AG04450 (cell line): ENCODE measurements at regions not wholly inside any gene's neighbourhood (a gene's known extent, or its start where the extent isn't known, plus 50 kb on each side); places are given as distances from the start of the nearest gene placed in this dataset.

Source experiments
- CTCF ChIA-PET: fragments of 300-600, 350-600 bp; formaldehyde crosslinking; extraction: SDS; loops from one replicate; lab custom pipeline; 2022; ENCODE audit warnings: antibody characterized with exemption, inconsistent platforms; lab: Charles Lee
- POLR2A ChIA-PET: fragments of 350-600 bp; formaldehyde crosslinking; extraction: SDS; loops from one replicate; lab custom pipeline; 2021; ENCODE audit warnings: antibody characterized with exemption, inconsistent platforms; lab: Yijun Ruan, JAX
- DNase-seq: peaks from one replicate; pipeline ENCODE4 v3.0.0-alpha.2; 2011; ENCODE audit warnings: low read depth, low spot score
- H3K27ac ChIP-seq: one replicate; pipeline ENCODE4 v1.5.1; 2012; ENCODE audit warnings: low read depth, low read length, control low read depth
- H3K27me3 ChIP-seq: one replicate; pipeline ENCODE4 v1.6.0; 2012; ENCODE audit warnings: low read length; ENCODE audit not compliant: control insufficient read depth, insufficient read depth
- H3K4me3 ChIP-seq: 2 replicates; pipeline ENCODE4 v1.5.1; 2011; ENCODE audit warnings: mild to moderate bottlenecking, low read depth, low read length, control low read depth
- H3K9me3 ChIP-seq: 2 replicates; pipeline ENCODE4 v1.5.1; 2012; ENCODE audit warnings: low read length; ENCODE audit not compliant: control insufficient read depth, insufficient read depth
- CTCF ChIP-seq: IDR thresholded peaks from 2 replicates; pipeline ENCODE4 v1.5.1; 2011; ENCODE audit warnings: low read depth, low read length, control low read depth, inconsistent platforms

- no peak for DNase-seq
- no peak overlapping the region for H3K27ac ChIP-seq
- H3K4me3 ChIP-seq, result no peak overlapping the region
- ChIA-PET CTCF (no interaction called here), POLR2A (no interaction called here)
- H3K9me3 ChIP-seq, result peaks cover under 1% of the 10 kb centered on the region; the same call in 1 of the 2 replicates
- TF ChIP-seq CTCF, result no peak
- peaks cover 19% of the 10 kb centered on the region for H3K27me3 ChIP-seq
Measured at GRCh38 chr22:27408068-27408467, 393.5 kb downstream of the MN1 start.

DNA sequence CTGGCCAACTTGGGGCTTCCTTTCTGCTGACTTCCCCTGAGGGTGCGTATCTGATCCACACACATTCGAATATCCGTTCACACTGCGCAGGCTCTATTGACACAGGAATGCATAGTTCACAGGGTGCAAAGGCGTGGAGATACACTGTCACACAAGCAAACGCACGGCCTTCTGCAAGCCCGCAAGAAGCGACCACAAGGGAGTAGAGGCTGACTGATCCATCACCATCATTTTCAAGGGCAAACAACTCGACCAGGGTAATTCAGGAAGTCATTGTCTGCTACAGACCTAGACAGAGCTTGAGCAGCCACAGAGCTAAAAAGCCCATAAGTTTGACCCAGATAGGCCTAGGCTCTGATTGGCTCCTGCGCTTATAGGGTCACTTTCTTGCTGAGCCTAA, 392.3 kb downstream of the MN1 start:
- Histone ChIP-seq H3K27me3 (peaks cover 27% of the 10 kb centered on the region), H3K4me3 (no peak overlapping the region), H3K27ac (no peak overlapping the region), H3K9me3 (no peaks in the 10 kb centered on the region)
- ChIA-PET POLR2A (no interaction called here), CTCF (no interaction called here)
- no peak for TF ChIP-seq CTCF
- no peak for DNase-seq

DNA sequence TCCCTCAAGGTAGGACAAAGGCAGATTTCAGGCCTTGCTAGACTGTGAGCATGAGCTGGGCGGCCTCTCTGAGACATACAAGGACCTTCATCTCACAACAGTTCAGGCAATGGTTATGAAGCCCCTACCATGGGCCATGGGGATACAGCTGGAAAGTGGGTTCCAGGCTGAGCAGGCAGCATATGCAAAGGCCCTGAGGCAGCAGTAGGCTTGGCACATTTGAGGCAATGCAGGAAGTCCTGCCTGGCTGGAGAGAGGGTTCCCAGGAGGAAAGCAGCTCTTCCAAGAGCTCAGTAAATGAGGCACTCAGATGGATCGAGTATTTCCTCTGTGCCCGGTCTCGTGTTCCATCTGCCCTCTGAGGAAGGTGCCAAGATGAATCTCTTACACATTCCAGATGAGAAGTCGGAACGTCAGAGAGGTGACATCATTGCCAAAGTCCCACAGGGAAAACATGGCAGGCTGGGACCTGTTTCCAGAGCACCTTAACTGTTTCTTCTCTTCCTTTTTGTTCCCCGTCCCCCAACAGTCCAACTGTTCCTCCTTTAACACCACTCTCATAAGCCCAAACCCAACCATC, 388.6 kb downstream of the MN1 start:
- POLR2A ChIA-PET, result no interaction called here
- CTCF ChIA-PET, result interaction anchor here (1.3 kb wide), 1 partner anchor 740 kb away, joined by 3 read pairs; no protein-coding TSS in a partner anchor
- TF ChIP-seq CTCF, result no peak
- H3K4me3 ChIP-seq, result no peak overlapping the region
- no peaks in the 10 kb centered on the region for H3K9me3 ChIP-seq
- peaks cover 31% of the 10 kb centered on the region for H3K27me3 ChIP-seq
- no peak overlapping the region for H3K27ac ChIP-seq
- no peak for DNase-seq

- CTCF ChIA-PET, result interaction anchor here (1.3 to 4.6 kb wide), 2 partner anchors 9 to 741 kb away, joined by 3 to 28 read pairs; no protein-coding TSS in a partner anchor
Measured at GRCh38 chr22:27413702-27414101, 387.9 kb downstream of the MN1 start.

More at GRCh38 chr22:27413702-27414101, 387.9 kb downstream of the MN1 start:
- TF ChIP-seq CTCF, result no peak
- POLR2A ChIA-PET, result no interaction called here
- no peak for DNase-seq
- Histone ChIP-seq H3K4me3 (no peak overlapping the region), H3K27me3 (peaks cover 29% of the 10 kb centered on the region), H3K27ac (no peak overlapping the region), H3K9me3 (no peaks in the 10 kb centered on the region)
